GM19452 (cell line): ENCODE measurements at regions not wholly inside any gene's neighbourhood (a gene's known extent, or its start where the extent isn't known, plus 50 kb on each side); places are given as distances from the start of the nearest gene placed in this dataset.
"Not testable (repeated sequence)": the region's sequence is repeated elsewhere in the genome, so short reads cannot be mapped to it uniquely, and the experiment has no call there.

ENCODE experiments used
- ATAC-seq: cut with Tn5 transposase; IDR thresholded peaks from one replicate; pipeline ENCODE4 v1.9.1; 2021; ENCODE audit not compliant: unreplicated experiment

- ATAC-seq = no peak
Observed at GRCh38 chr4:180284267-180284666, 1958.9 kb upstream of the TENM3 start.

- ATAC-seq = no peak
Observed at GRCh38 chr4:180285796-180286195, 1957.4 kb upstream of the TENM3 start.

GRCh38 chr4:180292339-180292738, 1950.9 kb upstream of the TENM3 start:
- ATAC-seq = no peak

- no peak for ATAC-seq
Observed at GRCh38 chr4:180296036-180296599, 1947.1 kb upstream of the TENM3 start.

GRCh38 chr4:180304321-180304720, 1938.9 kb upstream of the TENM3 start:
- ATAC-seq = no peak

- no peak for ATAC-seq
Observed at GRCh38 chr4:180310616-180311015, 1932.6 kb upstream of the TENM3 start.

- no peak for ATAC-seq
Observed at GRCh38 chr4:180314972-180315371, 1928.2 kb upstream of the TENM3 start.

- ATAC-seq = no peak
Observed at GRCh38 chr4:180330521-180330920, 1912.7 kb upstream of the TENM3 start.

GRCh38 chr4:180333162-180333561, 1910.0 kb upstream of the TENM3 start:
- ATAC-seq = no peak

- no peak for ATAC-seq
Observed at GRCh38 chr4:180335566-180335965, 1907.6 kb upstream of the TENM3 start.

GRCh38 chr4:180336494-180337090, 1906.6 kb upstream of the TENM3 start:
- ATAC-seq = no peak

- ATAC-seq = no peak
Observed at GRCh38 chr4:180341926-180342325, 1901.3 kb upstream of the TENM3 start.

- ATAC-seq = no peak
Observed at GRCh38 chr4:180350901-180351300, 1892.3 kb upstream of the TENM3 start.

- no peak for ATAC-seq
Observed at GRCh38 chr4:180356766-180357165, 1886.4 kb upstream of the TENM3 start.

- ATAC-seq = not testable (repeated sequence)
Observed at GRCh38 chr4:180360113-180360512, 1883.1 kb upstream of the TENM3 start.

- ATAC-seq = no peak
Observed at GRCh38 chr4:180363815-180364214, 1879.4 kb upstream of the TENM3 start.

GRCh38 chr4:180372691-180373090, 1870.5 kb upstream of the TENM3 start:
- ATAC-seq = no peak

GRCh38 chr4:180377741-180378140, 1865.5 kb upstream of the TENM3 start:
- no peak for ATAC-seq

- no peak for ATAC-seq
Observed at GRCh38 chr4:180380733-180381132, 1862.5 kb upstream of the TENM3 start.

GRCh38 chr4:180391613-180392012, 1851.6 kb upstream of the TENM3 start:
- no peak for ATAC-seq

GRCh38 chr4:180394312-180394711, 1848.9 kb upstream of the TENM3 start:
- ATAC-seq = no peak

GRCh38 chr4:180394730-180395129, 1848.5 kb upstream of the TENM3 start:
- ATAC-seq = no peak

GRCh38 chr4:180398564-180398963, 1844.6 kb upstream of the TENM3 start:
- ATAC-seq = no peak
